Stimulated activated CD4-positive, alpha-beta T cell treated with anti-CD3 and anti-CD28 coated beads, Interleukin-4, amount 100 ng/mL, for 48 hours (primary cell): ENCODE measurements at regions not wholly inside any gene's neighbourhood (a gene's known extent, or its start where the extent isn't known, plus 50 kb on each side); places are given as distances from the start of the nearest gene placed in this dataset.
"Not testable (repeated sequence)": the region's sequence is repeated elsewhere in the genome, so short reads cannot be mapped to it uniquely, and the experiment has no call there.

ENCODE experiments used
- DNase-seq, 2 donors: peaks; one replicate each; pipeline ENCODE4 v3.0.0-alpha.2; 2020; ENCODE audit warnings: low read depth in 2 of 2

GRCh38 chr5:87105577-87105976 lies 162.1 kb upstream of the RASA1 start:
- no peak for DNase-seq

- no peak for DNase-seq
Observed at GRCh38 chr5:87109746-87110145, 157.9 kb upstream of the RASA1 start.

GRCh38 chr5:87110721-87111120 lies 157.0 kb upstream of the RASA1 start:
- DNase-seq = no peak

GRCh38 chr5:87113861-87114260 lies 153.8 kb upstream of the RASA1 start:
- DNase-seq = no peak

- DNase-seq = no peak
Observed at GRCh38 chr5:87114631-87115030, 153.1 kb upstream of the RASA1 start.

GRCh38 chr5:87115839-87116364 lies 151.8 kb upstream of the RASA1 start:
- DNase-seq = no peak

GRCh38 chr5:87116825-87117512 lies 150.7 kb upstream of the RASA1 start:
- DNase-seq = no peak

- DNase-seq = no peak
Observed at GRCh38 chr5:87119588-87119987, 148.1 kb upstream of the RASA1 start.

- DNase-seq = no peak
Observed at GRCh38 chr5:87120518-87121303, 147.0 kb upstream of the RASA1 start.

GRCh38 chr5:87121304-87122150 lies 146.2 kb upstream of the RASA1 start:
- peak in 1 of 2 donors; percentile 9 for DNase-seq

- no peak for DNase-seq
Observed at GRCh38 chr5:87122151-87122977, 145.3 kb upstream of the RASA1 start.

GRCh38 chr5:87125766-87126165 lies 141.9 kb upstream of the RASA1 start:
- no peak for DNase-seq

- no peak for DNase-seq
Observed at GRCh38 chr5:87126869-87127268, 140.8 kb upstream of the RASA1 start.

- no peak for DNase-seq
Observed at GRCh38 chr5:87127426-87127825, 140.3 kb upstream of the RASA1 start.

- DNase-seq = no peak
Observed at GRCh38 chr5:87127956-87128687, 139.6 kb upstream of the RASA1 start.

- no peak for DNase-seq
Observed at GRCh38 chr5:87129046-87129445, 138.6 kb upstream of the RASA1 start.

- DNase-seq = no peak
Observed at GRCh38 chr5:87132696-87133095, 135.0 kb upstream of the RASA1 start.

GRCh38 chr5:87134513-87134912 lies 133.2 kb upstream of the RASA1 start:
- not testable (repeated sequence) for DNase-seq

GRCh38 chr5:87136096-87136495 lies 131.6 kb upstream of the RASA1 start:
- DNase-seq = no peak

GRCh38 chr5:87136733-87137132 lies 130.9 kb upstream of the RASA1 start:
- no peak for DNase-seq

- no peak for DNase-seq
Observed at GRCh38 chr5:87137283-87137682, 130.4 kb upstream of the RASA1 start.
